ENCODE measurements at regions not wholly inside any gene's neighbourhood (a gene's known extent, or its start where the extent isn't known, plus 50 kb on each side); places are given as distances from the start of the nearest gene placed in this dataset.
"Not testable (repeated sequence)": the region's sequence is repeated elsewhere in the genome, so short reads cannot be mapped to it uniquely, and the experiment has no call there.

DNA sequence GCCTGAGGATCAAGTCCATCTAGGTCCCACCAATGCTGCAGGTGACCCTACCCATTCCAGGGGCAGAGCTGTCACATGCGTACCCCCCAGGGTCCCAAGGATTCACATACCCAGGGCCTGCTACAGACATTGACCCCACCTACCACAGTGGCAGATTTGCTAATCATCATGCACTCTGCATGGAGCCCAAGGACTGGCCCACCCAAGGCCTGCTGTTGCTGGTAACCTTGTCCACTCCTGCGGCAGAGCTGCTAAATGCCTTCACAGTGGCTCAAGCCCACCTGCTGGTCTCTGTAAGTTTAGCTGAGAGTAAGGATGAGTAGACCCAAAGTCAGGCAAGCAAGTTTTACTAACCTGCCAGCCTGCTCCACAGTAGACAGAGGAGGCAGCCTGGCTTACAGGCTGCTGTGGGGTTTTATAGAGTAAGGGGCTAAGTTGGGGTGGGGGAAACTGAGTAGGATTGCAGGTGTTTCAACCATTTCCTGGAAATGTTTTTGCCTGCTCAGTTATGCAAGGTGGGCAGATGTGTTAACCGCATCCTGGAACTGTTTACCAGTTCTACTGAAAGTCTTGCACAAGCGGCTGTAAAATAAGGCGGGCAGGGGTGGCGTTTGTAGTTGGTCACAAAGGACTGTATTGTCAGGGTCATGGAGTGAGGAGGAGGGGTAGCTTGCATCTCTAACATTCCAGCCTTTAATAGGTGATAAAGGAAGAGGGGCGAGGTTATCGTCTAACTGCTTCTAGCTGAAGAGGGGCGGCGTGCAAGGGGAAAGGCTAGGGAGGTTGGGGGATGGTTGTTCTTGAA is 2163.5 kb upstream of the WWC1 start:
- H2AFZ ChIP-seq: no peak overlapping the region
- no peaks in the 10 kb centered on the region for H3K4me1 ChIP-seq (ENCODE audit: insufficient read depth)
- no peaks in the 10 kb centered on the region for H4K20me1 ChIP-seq (ENCODE audit: insufficient read depth, poor library complexity, severe bottlenecking)
- no peaks in the 10 kb centered on the region for H3K9me2 ChIP-seq (replicated peaks; ENCODE audit: insufficient read depth)
- H3K4me2 ChIP-seq: no peak overlapping the region
- H3K79me2 ChIP-seq: no peaks in the 10 kb centered on the region
- H3K27ac ChIP-seq: no peak overlapping the region
- H3K36me3 ChIP-seq (replicated peaks; ENCODE audit: insufficient read depth, low read depth): no peaks in the 10 kb centered on the region
- H3K9me3 ChIP-seq (ENCODE audit: low read depth): no peaks in the 10 kb centered on the region
- DNase-seq (ENCODE audit: low spot score): no peak
- no peak overlapping the region for H3K4me3 ChIP-seq
- H3K27me3 ChIP-seq: no peaks in the 10 kb centered on the region
- TF ChIP-seq, protein P1, sequence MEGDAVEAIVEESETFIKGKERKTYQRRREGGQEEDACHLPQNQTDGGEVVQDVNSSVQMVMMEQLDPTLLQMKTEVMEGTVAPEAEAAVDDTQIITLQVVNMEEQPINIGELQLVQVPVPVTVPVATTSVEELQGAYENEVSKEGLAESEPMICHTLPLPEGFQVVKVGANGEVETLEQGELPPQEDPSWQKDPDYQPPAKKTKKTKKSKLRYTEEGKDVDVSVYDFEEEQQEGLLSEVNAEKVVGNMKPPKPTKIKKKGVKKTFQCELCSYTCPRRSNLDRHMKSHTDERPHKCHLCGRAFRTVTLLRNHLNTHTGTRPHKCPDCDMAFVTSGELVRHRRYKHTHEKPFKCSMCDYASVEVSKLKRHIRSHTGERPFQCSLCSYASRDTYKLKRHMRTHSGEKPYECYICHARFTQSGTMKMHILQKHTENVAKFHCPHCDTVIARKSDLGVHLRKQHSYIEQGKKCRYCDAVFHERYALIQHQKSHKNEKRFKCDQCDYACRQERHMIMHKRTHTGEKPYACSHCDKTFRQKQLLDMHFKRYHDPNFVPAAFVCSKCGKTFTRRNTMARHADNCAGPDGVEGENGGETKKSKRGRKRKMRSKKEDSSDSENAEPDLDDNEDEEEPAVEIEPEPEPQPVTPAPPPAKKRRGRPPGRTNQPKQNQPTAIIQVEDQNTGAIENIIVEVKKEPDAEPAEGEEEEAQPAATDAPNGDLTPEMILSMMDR (IDR thresholded peaks at IDR 0.05; ENCODE audit: poor library complexity): no peak
- TF ChIP-seq EZH2 (IDR thresholded peaks at IDR 0.05; ENCODE audit: borderline replicate concordance): no peak
- no peak for TF ChIP-seq EZH2phosphoT487 (IDR thresholded peaks at IDR 0.05; ENCODE audit: low read depth, severe bottlenecking, unreplicated experiment)
- 91% methylated on average over 10 of the region's 10 CpGs for WGBS (ENCODE audit: low lambda C conversion rate, missing lambda C conversion rate)

DNA sequence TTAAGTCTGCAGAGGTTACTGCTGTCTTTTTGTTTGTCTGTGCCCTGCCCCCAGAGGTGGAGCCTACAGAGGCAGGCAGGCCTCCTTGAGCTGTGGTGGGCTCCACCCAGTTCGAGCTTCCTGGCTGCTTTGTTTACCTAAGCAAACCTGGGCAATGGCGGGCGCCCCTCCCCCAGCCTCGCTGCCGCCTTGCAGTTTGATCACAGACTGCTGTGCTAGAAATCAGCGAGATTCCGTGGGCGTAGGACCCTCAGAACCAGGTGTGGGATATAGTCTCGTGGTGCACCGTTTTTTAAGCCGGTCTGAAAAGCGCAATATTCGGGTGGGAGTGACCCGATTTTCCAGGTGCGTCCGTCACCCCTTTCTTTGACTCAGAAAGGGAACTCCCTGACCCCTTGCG is 2146.3 kb upstream of the WWC1 start:
- not testable (repeated sequence) for H4K20me1 ChIP-seq (ENCODE audit: insufficient read depth, poor library complexity, severe bottlenecking); H3K9me2 ChIP-seq (replicated peaks; ENCODE audit: insufficient read depth); H3K4me2 ChIP-seq; H3K27ac ChIP-seq; H3K9me3 ChIP-seq (ENCODE audit: low read depth); H3K36me3 ChIP-seq (replicated peaks; ENCODE audit: insufficient read depth, low read depth); H3K79me2 ChIP-seq; H2AFZ ChIP-seq; DNase-seq (ENCODE audit: low spot score); H3K4me3 ChIP-seq; H3K27me3 ChIP-seq; H3K4me1 ChIP-seq (ENCODE audit: insufficient read depth)
- 91% methylated on average over 15 of the region's 17 CpGs for WGBS (ENCODE audit: low lambda C conversion rate, missing lambda C conversion rate)

DNA sequence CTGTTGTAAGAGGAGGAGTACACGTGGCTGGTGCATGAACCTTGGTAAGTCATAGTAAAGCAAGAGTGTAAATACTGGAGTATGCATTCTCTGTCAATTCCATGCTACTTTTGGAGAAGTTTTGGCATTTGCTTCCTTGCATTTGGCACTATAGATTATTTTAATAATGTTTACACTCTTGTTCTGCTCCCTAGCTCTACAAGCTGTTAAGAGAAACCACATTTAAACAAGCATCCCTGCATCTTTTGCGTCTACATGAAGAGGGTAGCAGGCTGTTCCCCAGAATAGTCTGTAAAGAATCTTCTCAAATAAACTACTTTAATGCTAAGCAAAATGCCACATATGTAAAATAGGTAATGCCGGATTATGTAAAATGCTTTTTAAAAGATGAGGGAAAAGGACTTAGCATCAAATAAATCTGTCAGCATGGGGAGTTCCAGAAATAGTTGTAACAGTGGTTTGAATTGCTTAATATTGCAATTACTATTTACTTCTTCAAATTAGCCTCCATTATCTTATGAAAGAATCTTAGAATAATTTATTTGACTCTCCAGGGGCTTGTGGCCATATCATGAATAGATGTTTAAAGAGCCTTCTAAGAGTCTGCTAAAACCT is 2127.3 kb upstream of the WWC1 start:
- H3K36me3 ChIP-seq (replicated peaks; ENCODE audit: insufficient read depth, low read depth): no peaks in the 10 kb centered on the region
- H3K27me3 ChIP-seq: no peaks in the 10 kb centered on the region
- no peak for DNase-seq (ENCODE audit: low spot score)
- H3K4me3 ChIP-seq: no peak overlapping the region
- no peak overlapping the region for H3K27ac ChIP-seq
- no peaks in the 10 kb centered on the region for H3K4me1 ChIP-seq (ENCODE audit: insufficient read depth)
- H3K9me2 ChIP-seq (replicated peaks; ENCODE audit: insufficient read depth): no peaks in the 10 kb centered on the region
- H3K9me3 ChIP-seq (ENCODE audit: low read depth): no peaks in the 10 kb centered on the region
- H3K79me2 ChIP-seq: no peaks in the 10 kb centered on the region
- no peak overlapping the region for H2AFZ ChIP-seq
- H3K4me2 ChIP-seq: no peak overlapping the region
- TF ChIP-seq EZH2 (IDR thresholded peaks at IDR 0.05; ENCODE audit: borderline replicate concordance): no peak
- TF ChIP-seq EZH2phosphoT487 (IDR thresholded peaks at IDR 0.05; ENCODE audit: low read depth, severe bottlenecking, unreplicated experiment): no peak
- TF ChIP-seq, protein P1 (IDR thresholded peaks at IDR 0.05; ENCODE audit: poor library complexity): no peak
- H4K20me1 ChIP-seq (ENCODE audit: insufficient read depth, poor library complexity, severe bottlenecking): no peaks in the 10 kb centered on the region
- 62% methylated on average over 3 of the region's 3 CpGs for WGBS (ENCODE audit: low lambda C conversion rate, missing lambda C conversion rate)

DNA sequence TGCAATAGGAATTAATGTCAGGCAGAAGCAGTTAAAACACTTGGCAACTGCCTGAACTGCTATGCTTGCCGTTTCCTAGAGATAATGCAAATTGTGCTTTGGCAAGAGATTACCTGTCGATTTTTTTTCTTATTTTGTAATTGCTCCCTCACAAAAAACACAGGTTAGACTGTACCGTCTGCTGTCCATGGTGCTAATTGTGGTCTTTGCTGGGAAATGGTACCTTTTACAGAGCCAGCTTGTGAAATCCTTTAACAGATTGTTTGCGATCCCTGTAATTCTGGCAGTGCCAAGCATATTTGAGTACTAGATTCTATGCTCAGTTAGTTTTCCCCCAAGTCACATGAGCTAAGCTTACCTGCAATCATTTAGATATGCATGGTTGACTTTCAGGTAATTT is 2125.8 kb upstream of the WWC1 start:
- WGBS (ENCODE audit: low lambda C conversion rate, missing lambda C conversion rate): 46% methylated on average over 4 of the region's 4 CpGs
- no peaks in the 10 kb centered on the region for H3K9me3 ChIP-seq (ENCODE audit: low read depth)
- peak; percentile 50 for DNase-seq (ENCODE audit: low spot score)

More for the DNA sequence above, 2125.8 kb upstream of the WWC1 start:
- Histone ChIP-seq H3K27ac (no peak overlapping the region), H3K27me3 (no peaks in the 10 kb centered on the region), H4K20me1 (ENCODE audit: insufficient read depth, poor library complexity, severe bottlenecking) (no peaks in the 10 kb centered on the region), H3K9me2 (replicated peaks; ENCODE audit: insufficient read depth) (no peaks in the 10 kb centered on the region), H3K4me3 (no peak overlapping the region), H3K4me1 (ENCODE audit: insufficient read depth) (no peaks in the 10 kb centered on the region), H3K36me3 (replicated peaks; ENCODE audit: insufficient read depth, low read depth) (no peaks in the 10 kb centered on the region), H3K79me2 (no peaks in the 10 kb centered on the region), H2AFZ (no peak overlapping the region), H3K4me2 (no peak overlapping the region)
- TF ChIP-seq EZH2 (IDR thresholded peaks at IDR 0.05; ENCODE audit: borderline replicate concordance) (no peak), EZH2phosphoT487 (IDR thresholded peaks at IDR 0.05; ENCODE audit: low read depth, severe bottlenecking, unreplicated experiment) (no peak)
- TF ChIP-seq, protein P1 (IDR thresholded peaks at IDR 0.05; ENCODE audit: poor library complexity): no peak

Data from hepatocyte (in vitro differentiated cells).